ENCODE measurements at regions not wholly inside any gene's neighbourhood (a gene's known extent, or its start where the extent isn't known, plus 50 kb on each side); places are given as distances from the start of the nearest gene placed in this dataset.
A peak's percentile ranks its signal among the peaks of the same experiment; 100 is the strongest.

- H3K4me3 ChIP-seq (ENCODE audit: low read depth, low read length) = no peak overlapping the region
- no peaks in the 10 kb centered on the region for H3K4me1 ChIP-seq (ENCODE audit: control insufficient read depth, insufficient read depth, low read length)
- H3K36me3 ChIP-seq (ENCODE audit: control insufficient read depth in 2 of 2, insufficient read depth in 1 of 2, low read length in 2 of 2) = no peaks in the 10 kb centered on the region
- ChIA-PET CTCF (no interaction called here), POLR2A (no interaction called here)
- no peaks in the 10 kb centered on the region for H3K9me3 ChIP-seq (ENCODE audit: control insufficient read depth, insufficient read depth, low read depth, low read length)
- H3K27ac ChIP-seq (ENCODE audit: extremely low read depth, low read depth, low read length) = no peak overlapping the region
- TF ChIP-seq GLIS1 (tag by site-specific recombination; IDR thresholded peaks at IDR 0.05) (no peak), ZNF843 (tag by site-specific recombination; IDR thresholded peaks at IDR 0.05) (no peak), ZNF394 (tag by site-specific recombination; IDR thresholded peaks at IDR 0.05; ENCODE audit: borderline replicate concordance) (no peak)
Measured at GRCh38 chr13:90020536-90021070, 1326.9 kb upstream of the MIR17HG start.

- Histone ChIP-seq H3K9me3 (ENCODE audit: control insufficient read depth, insufficient read depth, low read depth, low read length) (no peaks in the 10 kb centered on the region), H3K4me1 (ENCODE audit: control insufficient read depth, insufficient read depth, low read length) (no peaks in the 10 kb centered on the region), H3K27ac (ENCODE audit: extremely low read depth, low read depth, low read length) (no peak overlapping the region), H3K4me3 (ENCODE audit: low read depth, low read length) (no peak overlapping the region), H3K36me3 (ENCODE audit: control insufficient read depth in 2 of 2, insufficient read depth in 1 of 2, low read length in 2 of 2) (no peaks in the 10 kb centered on the region)
- CTCF ChIA-PET = interaction anchor here (0.8 kb wide), 1 partner anchor 662 kb away, joined by 4 read pairs; no protein-coding TSS in a partner anchor
- peak; percentile 57 for TF ChIP-seq SETDB1 (IDR thresholded peaks at IDR 0.05; ENCODE audit: insufficient read length, low read length)
- TF ChIP-seq ZNF280C (tag by site-specific recombination; IDR thresholded peaks at IDR 0.05) = no peak
- TF ChIP-seq ZNF23 (tag by site-specific recombination; IDR thresholded peaks at IDR 0.05; ENCODE audit: borderline replicate concordance) = no peak
- peak; percentile 70 for TF ChIP-seq ZNF585B (tag by site-specific recombination; IDR thresholded peaks at IDR 0.05)
- no peak for TF ChIP-seq ZNF138 (tag by site-specific recombination; IDR thresholded peaks at IDR 0.05; ENCODE audit: borderline replicate concordance)
- TF ChIP-seq ZNF488 (tag by site-specific recombination; IDR thresholded peaks at IDR 0.05) = no peak
- no peak for TF ChIP-seq ZNF324 (tag by site-specific recombination; IDR thresholded peaks at IDR 0.05)
- TF ChIP-seq ELK4 (IDR thresholded peaks at IDR 0.05; ENCODE audit: borderline replicate concordance, low read depth, low read length) = no peak
- TF ChIP-seq ZNF423 (tag by site-specific recombination; IDR thresholded peaks at IDR 0.05) = no peak
- no peak for TF ChIP-seq WT1 (tag by site-specific recombination; IDR thresholded peaks at IDR 0.05)
- TF ChIP-seq MYNN (tag by site-specific recombination; IDR thresholded peaks at IDR 0.05; ENCODE audit: borderline replicate concordance) = no peak
- no peak for TF ChIP-seq ZNF843 (tag by site-specific recombination; IDR thresholded peaks at IDR 0.05)
- no peak for TF ChIP-seq ZNF560 (tag by site-specific recombination; IDR thresholded peaks at IDR 0.05; ENCODE audit: borderline replicate concordance)
- no peak for TF ChIP-seq GFI1B (tag by site-specific recombination; IDR thresholded peaks at IDR 0.05)
- POLR2A ChIA-PET = no interaction called here
Measured at GRCh38 chr13:90027409-90027808, 1320.1 kb upstream of the MIR17HG start.

GRCh38 chr13:90032313-90032712, 1315.2 kb upstream of the MIR17HG start:
- POLR2A ChIA-PET = no interaction called here
- H3K27ac ChIP-seq (ENCODE audit: extremely low read depth, low read depth, low read length) = no peak overlapping the region
- no peaks in the 10 kb centered on the region for H3K36me3 ChIP-seq (ENCODE audit: control insufficient read depth in 2 of 2, insufficient read depth in 1 of 2, low read length in 2 of 2)
- H3K4me3 ChIP-seq (ENCODE audit: low read depth, low read length) = no peak overlapping the region
- H3K4me1 ChIP-seq (ENCODE audit: control insufficient read depth, insufficient read depth, low read length) = no peaks in the 10 kb centered on the region
- CTCF ChIA-PET = no interaction called here
- no peaks in the 10 kb centered on the region for H3K9me3 ChIP-seq (ENCODE audit: control insufficient read depth, insufficient read depth, low read depth, low read length)
- no peak for TF ChIP-seq ZNF157 (tag by site-specific recombination; IDR thresholded peaks at IDR 0.05)
- no peak for TF ChIP-seq SP7 (tag by site-specific recombination; IDR thresholded peaks at IDR 0.05)
- no peak for TF ChIP-seq GFI1B (tag by site-specific recombination; IDR thresholded peaks at IDR 0.05)
- TF ChIP-seq ZNF138 (tag by site-specific recombination; IDR thresholded peaks at IDR 0.05; ENCODE audit: borderline replicate concordance) = no peak
- TF ChIP-seq REPIN1 (tag by site-specific recombination; IDR thresholded peaks at IDR 0.05; ENCODE audit: low read depth) = no peak
- TF ChIP-seq GLI4 (tag by site-specific recombination; IDR thresholded peaks at IDR 0.05) = no peak
- TF ChIP-seq ZNF223 (tag by site-specific recombination; IDR thresholded peaks at IDR 0.05) = no peak
- TF ChIP-seq RBAK (tag by site-specific recombination; IDR thresholded peaks at IDR 0.05) = no peak
- TF ChIP-seq ZNF391 (tag by site-specific recombination; IDR thresholded peaks at IDR 0.05; ENCODE audit: borderline replicate concordance, low read depth) = no peak
- TF ChIP-seq ZNF169 (tag by site-specific recombination; IDR thresholded peaks at IDR 0.05) = no peak
- no peak for TF ChIP-seq ZNF133 (tag by site-specific recombination; IDR thresholded peaks at IDR 0.05)
- no peak for TF ChIP-seq ZNF18 (tag by site-specific recombination; IDR thresholded peaks at IDR 0.05)
- TF ChIP-seq KLF9 (tag by site-specific recombination; IDR thresholded peaks at IDR 0.05; ENCODE audit: low read depth) = no peak
- no peak for TF ChIP-seq ZNF701 (tag by site-specific recombination; IDR thresholded peaks at IDR 0.05)

All from HEK293 (cell line).